ENCODE measurements at regions not wholly inside any gene's neighbourhood (a gene's known extent, or its start where the extent isn't known, plus 50 kb on each side); places are given as distances from the start of the nearest gene placed in this dataset.
A peak's percentile ranks its signal among the peaks of the same experiment; 100 is the strongest.
"Not testable (repeated sequence)": the region's sequence is repeated elsewhere in the genome, so short reads cannot be mapped to it uniquely, and the experiment has no call there.

GRCh38 chr5:86232246-86232645 lies 385.5 kb upstream of the COX7C start:
- DNase-seq (ENCODE audit: low read depth): no peak

DNA sequence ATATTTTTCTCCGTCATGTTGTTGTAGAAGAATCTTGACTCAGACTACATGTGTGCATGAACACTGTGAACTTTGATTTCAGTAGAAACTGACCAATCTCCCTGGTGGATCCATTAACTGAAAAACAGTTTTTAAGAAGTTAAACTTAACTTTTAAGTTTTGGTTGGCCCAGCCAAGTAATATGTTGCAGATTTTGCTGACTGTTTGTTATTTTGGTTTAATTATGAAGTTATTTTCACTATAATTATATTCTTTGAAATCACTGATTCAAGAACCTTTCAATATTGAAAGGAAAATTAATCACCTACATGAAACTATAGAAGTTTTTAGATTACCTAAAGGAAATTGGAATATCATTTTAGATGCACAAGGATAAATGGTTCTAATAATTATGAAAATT lies 373.6 kb upstream of the COX7C start:
- no peak for DNase-seq (ENCODE audit: low read depth)

DNA sequence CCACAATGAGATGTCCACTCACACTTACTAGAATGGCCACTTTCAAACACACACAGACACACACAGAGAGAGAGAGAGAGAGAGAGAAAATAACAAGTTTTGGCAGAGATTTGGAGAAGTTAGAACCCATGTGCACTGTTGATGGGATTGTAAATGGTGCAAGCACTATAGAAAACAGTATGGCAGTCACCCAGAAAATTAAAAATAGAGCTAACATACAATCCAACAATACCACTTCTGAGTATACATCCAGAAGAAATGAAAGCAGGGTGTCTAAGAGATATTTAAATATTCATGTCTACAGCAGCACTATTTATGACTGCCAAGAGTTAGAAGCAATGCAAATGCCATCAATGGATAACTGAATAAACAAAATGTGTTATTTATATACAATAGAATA lies 359.9 kb upstream of the COX7C start:
- no peak for DNase-seq (ENCODE audit: low read depth)

DNA sequence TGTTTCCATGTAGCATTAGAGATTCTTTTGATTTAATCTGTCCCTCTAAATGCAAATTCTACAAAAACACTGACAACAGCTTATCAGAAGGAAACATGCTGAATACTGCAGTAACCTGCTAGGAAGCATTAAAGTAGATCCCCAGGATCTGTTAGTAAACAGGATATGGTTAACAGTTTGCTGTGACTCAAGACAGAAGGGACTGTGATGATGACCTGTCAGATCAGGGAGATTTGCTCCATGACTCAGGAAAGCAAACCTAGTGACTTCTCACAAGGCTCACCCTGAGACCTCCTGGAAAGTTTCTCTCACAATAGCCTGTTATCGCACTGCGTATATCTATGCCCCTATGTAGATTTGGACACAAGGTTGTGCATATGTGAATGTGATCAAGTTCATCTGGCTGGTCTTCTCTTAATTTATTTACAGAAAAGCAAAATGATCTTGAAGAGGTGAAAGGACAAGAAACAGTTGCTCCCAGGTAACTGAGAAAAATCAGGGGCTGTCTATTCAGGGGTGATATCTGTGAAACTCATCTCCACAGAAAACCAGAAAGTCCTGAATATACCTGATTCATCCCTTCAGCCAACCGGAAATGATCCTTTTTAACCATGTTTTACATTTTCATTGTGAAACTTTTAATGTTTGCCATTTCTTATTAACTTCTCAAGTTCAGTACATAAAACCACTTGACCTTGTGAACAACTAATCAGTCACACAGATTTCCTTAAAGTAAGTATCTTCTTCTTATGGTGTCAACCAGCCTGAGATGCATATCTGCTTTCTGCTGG lies 333.1 kb upstream of the COX7C start:
- not testable (repeated sequence) for DNase-seq (ENCODE audit: low read depth)

DNA sequence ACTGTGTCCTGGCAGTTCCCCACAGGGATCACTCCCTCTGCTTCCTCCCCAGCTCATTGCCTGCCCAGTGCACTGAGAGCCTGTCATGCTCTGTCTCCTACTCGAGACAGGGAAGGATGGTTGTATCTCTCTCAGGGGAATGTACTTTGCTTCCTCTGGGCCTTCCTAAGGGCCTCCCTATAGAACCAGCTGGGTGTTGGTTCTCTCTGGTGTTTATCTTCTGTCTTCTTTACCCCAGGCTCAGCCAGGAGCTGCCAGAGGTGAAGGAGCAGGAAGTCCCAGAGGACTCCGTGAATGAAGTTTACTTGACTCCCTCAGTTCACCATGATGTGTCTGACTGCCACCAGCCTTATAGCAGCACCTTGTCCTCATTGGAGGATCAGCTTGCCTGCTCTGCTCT lies 330.3 kb upstream of the COX7C start:
- DNase-seq (ENCODE audit: low read depth): not testable (repeated sequence)

DNA sequence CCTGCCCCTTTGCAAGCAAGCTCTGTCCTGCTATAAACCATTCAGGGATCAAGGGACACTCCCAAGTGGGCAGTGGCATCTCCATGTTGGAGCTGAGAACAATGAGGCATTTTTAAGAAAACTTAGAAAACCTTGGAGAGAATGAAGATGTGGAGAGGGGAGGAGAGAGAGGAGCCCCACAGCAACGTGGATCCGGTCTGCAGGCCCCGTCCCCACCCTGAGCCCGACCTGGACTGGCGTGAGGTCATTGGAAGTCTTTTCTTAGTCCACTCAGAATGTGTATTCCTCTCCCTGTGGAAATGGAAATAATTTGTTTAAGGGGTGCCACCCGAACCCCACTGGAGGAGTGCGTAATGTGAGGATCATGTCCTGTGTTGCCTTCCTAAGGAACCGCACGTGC lies 328.0 kb upstream of the COX7C start:
- not testable (repeated sequence) for DNase-seq (ENCODE audit: low read depth)

GRCh38 chr5:86292811-86293210 lies 324.9 kb upstream of the COX7C start:
- not testable (repeated sequence) for DNase-seq (ENCODE audit: low read depth)

DNA sequence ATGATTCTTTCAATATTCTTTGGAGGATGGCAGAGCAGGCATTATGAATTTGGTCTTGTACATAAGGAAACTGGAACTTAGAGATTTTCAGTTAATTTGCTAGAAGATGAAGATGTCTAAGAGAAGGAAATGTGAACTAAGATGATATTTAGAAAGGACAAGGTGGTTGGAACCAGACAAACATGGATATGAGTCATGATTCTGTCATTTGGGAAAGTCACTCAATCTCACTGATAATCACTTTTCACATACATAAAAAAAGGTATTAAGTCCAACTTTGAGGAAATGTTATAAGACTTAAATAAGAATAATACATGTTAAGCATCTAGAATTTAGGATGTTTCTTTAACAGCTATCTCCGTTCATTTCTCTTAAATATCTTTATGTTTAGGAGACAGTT lies 315.1 kb upstream of the COX7C start:
- not testable (repeated sequence) for DNase-seq (ENCODE audit: low read depth)

DNA sequence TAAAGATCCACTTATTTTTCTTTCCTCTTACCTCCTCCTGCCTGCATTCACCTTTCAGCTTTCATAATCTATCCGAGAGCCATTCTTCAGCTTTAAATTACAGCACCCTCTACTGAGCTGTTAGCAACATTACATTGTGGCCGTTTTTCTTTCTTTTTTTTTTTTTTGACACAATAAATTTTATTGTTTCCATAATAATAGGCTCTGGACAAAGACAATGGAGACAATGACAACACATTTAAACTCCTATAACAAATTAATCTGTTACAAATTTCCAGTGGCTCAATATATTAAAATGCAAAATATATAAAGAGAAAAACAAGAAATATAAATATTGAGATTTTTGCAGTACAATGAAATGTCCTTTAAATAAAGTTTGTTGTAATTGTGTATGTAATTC lies 312.7 kb upstream of the COX7C start:
- DNase-seq (ENCODE audit: low read depth): peak; percentile 7

GRCh38 chr5:86314951-86315350 lies 302.8 kb upstream of the COX7C start:
- DNase-seq (ENCODE audit: low read depth): no peak

DNA sequence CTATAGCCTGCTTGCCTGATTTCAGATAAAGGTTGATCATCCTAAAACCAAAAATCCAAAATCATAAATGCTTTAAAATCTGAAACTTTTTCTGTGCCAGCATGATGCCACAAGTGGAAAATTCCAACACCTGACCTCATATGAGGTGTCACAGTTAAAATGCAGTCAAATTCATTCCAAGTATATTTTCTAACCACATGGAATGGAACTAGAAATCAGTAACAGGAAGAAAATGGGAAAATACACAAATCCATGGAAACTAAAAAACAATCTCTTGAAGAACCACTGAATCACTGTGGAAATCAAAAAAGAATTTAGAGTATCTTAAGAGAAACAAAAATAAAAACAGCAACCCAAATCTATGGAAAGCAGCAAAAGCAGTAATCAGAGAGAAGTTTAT lies 297.5 kb upstream of the COX7C start:
- DNase-seq (ENCODE audit: low read depth): no peak

DNA sequence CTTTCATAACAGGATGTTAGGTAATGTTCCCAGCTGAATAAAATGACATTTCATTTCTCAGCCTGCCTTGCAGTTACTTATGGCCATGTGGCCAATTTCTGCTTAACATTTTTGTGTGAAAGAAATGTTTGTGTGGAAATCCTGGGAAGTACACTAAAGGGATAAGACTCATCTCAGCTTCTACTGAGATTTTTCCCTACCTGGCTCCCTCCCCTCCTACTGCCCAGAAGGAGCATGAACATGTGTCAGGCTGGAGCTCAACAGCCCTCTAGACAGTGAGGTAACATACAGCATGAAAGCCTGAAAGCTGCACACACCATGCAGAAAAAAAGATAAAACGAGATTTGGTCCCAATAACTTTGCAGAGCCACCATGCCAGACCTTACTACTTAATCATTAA lies 288.4 kb upstream of the COX7C start:
- no peak for DNase-seq (ENCODE audit: low read depth)

DNA sequence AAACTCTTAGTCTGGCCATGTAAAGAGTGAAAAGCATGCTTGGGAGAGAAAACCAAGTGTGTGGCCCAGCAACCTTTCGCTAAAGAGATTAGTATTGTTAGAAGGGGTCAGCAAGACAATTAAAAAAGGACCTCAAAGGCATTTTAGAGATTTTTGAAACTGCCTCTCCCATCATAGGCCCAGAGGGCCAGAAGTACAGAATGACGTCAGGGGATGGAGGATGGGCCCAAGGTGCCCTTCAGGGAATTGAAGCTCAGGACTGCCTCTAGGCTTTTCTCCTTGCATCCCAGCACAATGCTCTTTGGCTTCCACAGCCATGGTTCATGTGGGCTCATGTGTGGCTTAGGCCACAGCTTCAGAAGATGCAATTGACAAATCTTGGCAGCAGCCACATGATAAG lies 287.0 kb upstream of the COX7C start:
- no peak for DNase-seq (ENCODE audit: low read depth)

- DNase-seq (ENCODE audit: low read depth): no peak
Observed at GRCh38 chr5:86332851-86333250, 284.9 kb upstream of the COX7C start.

- DNase-seq (ENCODE audit: low read depth): no peak
Observed at GRCh38 chr5:86337667-86338460, 279.9 kb upstream of the COX7C start.

- DNase-seq (ENCODE audit: low read depth): no peak
Observed at GRCh38 chr5:86354664-86355063, 263.1 kb upstream of the COX7C start.

DNA sequence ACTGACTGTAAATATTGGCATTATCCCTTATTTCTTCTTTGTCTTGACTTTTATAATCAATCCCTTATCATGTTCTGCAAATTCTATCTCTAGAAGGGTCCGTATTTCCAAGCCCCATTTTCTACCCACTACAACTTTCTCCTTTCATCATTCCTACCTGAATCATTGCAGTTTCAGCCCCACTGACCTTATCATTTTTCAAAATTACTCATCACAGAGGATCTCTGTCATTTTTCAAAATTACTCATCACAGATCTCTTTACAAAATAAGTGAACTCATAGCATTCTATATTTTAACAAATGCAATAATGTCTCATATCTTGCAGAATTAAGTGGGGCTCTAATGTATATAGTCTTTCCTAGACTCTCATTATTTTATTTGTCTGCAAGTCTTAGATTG lies 256.9 kb upstream of the COX7C start:
- DNase-seq (ENCODE audit: low read depth): no peak

DNA sequence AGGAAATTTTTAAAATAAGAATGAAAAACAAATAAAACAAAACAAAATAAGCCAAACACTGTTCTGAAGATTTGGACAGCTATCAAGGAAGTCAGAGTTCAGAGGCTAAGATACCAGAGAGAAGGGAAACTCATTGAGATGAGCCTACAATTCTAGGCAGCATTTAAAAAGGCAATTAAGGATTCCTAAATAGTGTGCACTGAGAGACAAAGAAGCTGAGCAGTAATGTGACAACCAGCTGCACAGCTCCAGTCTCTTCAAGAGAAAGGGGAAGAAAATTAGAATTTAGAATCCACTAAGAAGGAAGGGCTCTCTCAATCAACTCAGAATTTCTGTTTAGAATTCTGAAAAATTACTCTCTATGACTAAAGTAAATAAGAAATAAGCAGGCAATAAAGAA lies 246.7 kb upstream of the COX7C start:
- no peak for DNase-seq (ENCODE audit: low read depth)

GRCh38 chr5:86374611-86375010 lies 243.1 kb upstream of the COX7C start:
- DNase-seq (ENCODE audit: low read depth): no peak

- no peak for DNase-seq (ENCODE audit: low read depth)
Observed at GRCh38 chr5:86376214-86376613, 241.5 kb upstream of the COX7C start.

- no peak for DNase-seq (ENCODE audit: low read depth)
Observed at GRCh38 chr5:86403190-86403589, 214.6 kb upstream of the COX7C start.

- no peak for DNase-seq (ENCODE audit: low read depth)
Observed at GRCh38 chr5:86404256-86404655, 213.5 kb upstream of the COX7C start.

DNA sequence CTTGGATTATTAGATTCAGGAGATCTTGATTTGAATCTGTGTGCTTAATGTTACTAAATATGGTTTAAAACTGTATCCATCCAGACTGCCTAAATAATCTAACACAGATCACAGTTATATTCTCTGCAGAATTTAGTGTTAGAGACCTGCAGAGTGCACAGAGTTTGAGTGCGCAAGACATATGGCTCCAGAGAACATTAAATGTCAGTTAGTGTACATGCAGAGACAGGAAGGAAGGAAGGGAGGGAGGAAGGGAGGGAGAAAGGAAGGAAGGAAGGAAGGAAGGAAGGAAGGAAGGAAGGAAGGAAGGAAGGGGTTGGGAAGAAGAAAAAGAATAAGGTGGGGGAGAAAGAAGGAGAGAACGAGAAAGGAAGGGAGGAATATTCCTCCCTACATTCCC lies 210.0 kb upstream of the COX7C start:
- DNase-seq (ENCODE audit: low read depth): no peak

DNA sequence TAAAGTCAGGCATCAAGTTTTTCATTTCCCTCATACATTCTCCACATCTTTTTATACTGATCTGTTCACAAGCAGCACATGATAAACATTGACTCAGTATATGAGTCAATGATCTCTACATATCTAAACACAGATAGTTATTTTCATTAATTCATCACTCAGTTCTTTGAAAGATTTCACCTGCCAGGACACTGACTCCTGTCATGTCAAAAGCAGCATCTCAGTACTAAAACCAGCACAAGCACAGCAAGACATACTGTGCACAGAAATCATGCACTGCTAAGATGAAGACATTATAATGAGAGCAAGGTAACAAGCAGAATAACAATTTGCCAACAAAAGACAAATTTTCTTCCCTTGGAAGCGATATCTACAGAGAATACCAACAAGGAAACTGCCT lies 206.1 kb upstream of the COX7C start:
- no peak for DNase-seq (ENCODE audit: low read depth)
